ENCODE measurements at regions not wholly inside any gene's neighbourhood (a gene's known extent, or its start where the extent isn't known, plus 50 kb on each side); places are given as distances from the start of the nearest gene placed in this dataset.
"Not testable (repeated sequence)": the region's sequence is repeated elsewhere in the genome, so short reads cannot be mapped to it uniquely, and the experiment has no call there.

GRCh38 chr21:20151741-20152140 lies 846.5 kb upstream of the NCAM2 start:
- DNase-seq (ENCODE audit: low spot score), result no peak

GRCh38 chr21:20163167-20163566 lies 835.0 kb upstream of the NCAM2 start:
- DNase-seq (ENCODE audit: low spot score), result no peak

- DNase-seq (ENCODE audit: low spot score), result no peak
Measured at GRCh38 chr21:20167059-20167458, 831.1 kb upstream of the NCAM2 start.

- no peak for DNase-seq (ENCODE audit: low spot score)
Measured at GRCh38 chr21:20169812-20170576, 828.2 kb upstream of the NCAM2 start.

GRCh38 chr21:20186186-20186585 lies 812.0 kb upstream of the NCAM2 start:
- DNase-seq (ENCODE audit: low spot score), result no peak

GRCh38 chr21:20187028-20187427 lies 811.2 kb upstream of the NCAM2 start:
- DNase-seq (ENCODE audit: low spot score), result no peak

- DNase-seq (ENCODE audit: low spot score), result not testable (repeated sequence)
Measured at GRCh38 chr21:20201323-20201722, 796.9 kb upstream of the NCAM2 start.

GRCh38 chr21:20207335-20207734 lies 790.9 kb upstream of the NCAM2 start:
- DNase-seq (ENCODE audit: low spot score), result no peak

- DNase-seq (ENCODE audit: low spot score), result no peak
Measured at GRCh38 chr21:20215959-20216358, 782.2 kb upstream of the NCAM2 start.

GRCh38 chr21:20220586-20220985 lies 777.6 kb upstream of the NCAM2 start:
- no peak for DNase-seq (ENCODE audit: low spot score)

GRCh38 chr21:20221981-20222380 lies 776.2 kb upstream of the NCAM2 start:
- not testable (repeated sequence) for DNase-seq (ENCODE audit: low spot score)

GRCh38 chr21:20236649-20237048 lies 761.6 kb upstream of the NCAM2 start:
- DNase-seq (ENCODE audit: low spot score), result not testable (repeated sequence)

GRCh38 chr21:20249401-20249800 lies 748.8 kb upstream of the NCAM2 start:
- no peak for DNase-seq (ENCODE audit: low spot score)

GRCh38 chr21:20250337-20250736 lies 747.9 kb upstream of the NCAM2 start:
- no peak for DNase-seq (ENCODE audit: low spot score)

GRCh38 chr21:20253261-20253660 lies 744.9 kb upstream of the NCAM2 start:
- no peak for DNase-seq (ENCODE audit: low spot score)

- no peak for DNase-seq (ENCODE audit: low spot score)
Measured at GRCh38 chr21:20254964-20255363, 743.2 kb upstream of the NCAM2 start.

- DNase-seq (ENCODE audit: low spot score), result no peak
Measured at GRCh38 chr21:20257052-20257740, 741.0 kb upstream of the NCAM2 start.

- no peak for DNase-seq (ENCODE audit: low spot score)
Measured at GRCh38 chr21:20258542-20258941, 739.7 kb upstream of the NCAM2 start.

- no peak for DNase-seq (ENCODE audit: low spot score)
Measured at GRCh38 chr21:20259031-20259867, 739.0 kb upstream of the NCAM2 start.

GRCh38 chr21:20260124-20260523 lies 738.1 kb upstream of the NCAM2 start:
- DNase-seq (ENCODE audit: low spot score), result no peak

- no peak for DNase-seq (ENCODE audit: low spot score)
Measured at GRCh38 chr21:20261364-20261763, 736.8 kb upstream of the NCAM2 start.

GRCh38 chr21:20265707-20266440 lies 732.3 kb upstream of the NCAM2 start:
- no peak for DNase-seq (ENCODE audit: low spot score)

Measured in SW480 (cell line).